Eye (tissue), 1 donor: ENCODE measurements at regions not wholly inside any gene's neighbourhood (a gene's known extent, or its start where the extent isn't known, plus 50 kb on each side); places are given as distances from the start of the nearest gene placed in this dataset.

Experiments
- DNase-seq: peaks from one replicate; pipeline ENCODE4 v3.0.0-alpha.2; 2015

GRCh38 chr3:14288833-14289451 lies 110.3 kb downstream of the LSM3 start:
- no peak for DNase-seq

GRCh38 chr3:14289590-14290461 lies 111.2 kb downstream of the LSM3 start:
- no peak for DNase-seq

- no peak for DNase-seq
Measured at GRCh38 chr3:14290631-14291385, 111.6 kb upstream of the SLC6A6 start.

GRCh38 chr3:14295037-14295436 lies 107.4 kb upstream of the SLC6A6 start:
- no peak for DNase-seq

- no peak for DNase-seq
Measured at GRCh38 chr3:14295801-14296200, 106.6 kb upstream of the SLC6A6 start.

GRCh38 chr3:14297305-14297704 lies 105.1 kb upstream of the SLC6A6 start:
- DNase-seq, result no peak

GRCh38 chr3:14297784-14298236 lies 104.6 kb upstream of the SLC6A6 start:
- DNase-seq, result peak; percentile 72

GRCh38 chr3:14298442-14298841 lies 104.0 kb upstream of the SLC6A6 start:
- DNase-seq, result no peak

- no peak for DNase-seq
Measured at GRCh38 chr3:14298991-14299555, 103.3 kb upstream of the SLC6A6 start.

- no peak for DNase-seq
Measured at GRCh38 chr3:14299767-14300166, 102.6 kb upstream of the SLC6A6 start.

GRCh38 chr3:14300721-14301399 lies 101.5 kb upstream of the SLC6A6 start:
- no peak for DNase-seq

- no peak for DNase-seq
Measured at GRCh38 chr3:14301558-14301957, 100.8 kb upstream of the SLC6A6 start.

- DNase-seq, result no peak
Measured at GRCh38 chr3:14303336-14304100, 98.9 kb upstream of the SLC6A6 start.

- DNase-seq, result no peak
Measured at GRCh38 chr3:14304101-14305045, 98.0 kb upstream of the SLC6A6 start.

- no peak for DNase-seq
Measured at GRCh38 chr3:14305324-14305723, 97.1 kb upstream of the SLC6A6 start.

GRCh38 chr3:14306142-14306541 lies 96.3 kb upstream of the SLC6A6 start:
- DNase-seq, result no peak

- no peak for DNase-seq
Measured at GRCh38 chr3:14307656-14308302, 94.6 kb upstream of the SLC6A6 start.

GRCh38 chr3:14311729-14312128 lies 90.7 kb upstream of the SLC6A6 start:
- no peak for DNase-seq

- DNase-seq, result no peak
Measured at GRCh38 chr3:14312375-14312774, 90.0 kb upstream of the SLC6A6 start.

GRCh38 chr3:14317057-14317553 lies 85.3 kb upstream of the SLC6A6 start:
- DNase-seq, result no peak
